NCI-H2171 (cell line): ENCODE measurements at regions not wholly inside any gene's neighbourhood (a gene's known extent, or its start where the extent isn't known, plus 50 kb on each side); places are given as distances from the start of the nearest gene placed in this dataset.
"Not testable (repeated sequence)": the region's sequence is repeated elsewhere in the genome, so short reads cannot be mapped to it uniquely, and the experiment has no call there.

ENCODE experiments used
- DNase-seq: peaks from one replicate; lab custom pipeline; 2025; lab: John Stamatoyannopoulos, UW

DNA sequence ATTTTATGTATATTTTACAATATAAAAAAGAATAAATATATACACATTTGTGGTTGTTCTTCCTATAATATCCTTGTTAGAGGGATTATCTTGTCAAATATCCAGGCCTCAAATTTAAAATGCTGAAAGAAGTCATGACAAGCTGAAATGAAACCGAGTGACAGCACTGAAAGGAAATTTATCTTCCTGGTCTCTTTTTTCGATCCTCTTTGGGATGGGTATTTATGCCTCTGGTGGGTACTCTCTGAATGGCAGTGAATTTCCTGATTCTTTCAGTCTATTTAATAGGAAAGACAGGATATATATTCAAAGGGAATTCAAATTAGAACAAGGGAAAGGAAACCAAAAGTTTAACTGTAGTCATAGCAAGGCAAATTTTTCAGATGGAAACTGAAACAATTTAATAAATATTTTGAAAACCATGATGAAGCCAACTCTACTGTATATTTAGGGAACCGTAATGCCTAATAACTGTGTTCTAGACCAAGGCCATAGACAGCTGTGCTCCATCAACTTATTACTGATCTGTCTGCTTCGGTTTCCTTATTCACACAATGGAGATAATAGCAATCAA lies 97.9 kb downstream of the DLEU7 start:
- DNase-seq: no peak

DNA sequence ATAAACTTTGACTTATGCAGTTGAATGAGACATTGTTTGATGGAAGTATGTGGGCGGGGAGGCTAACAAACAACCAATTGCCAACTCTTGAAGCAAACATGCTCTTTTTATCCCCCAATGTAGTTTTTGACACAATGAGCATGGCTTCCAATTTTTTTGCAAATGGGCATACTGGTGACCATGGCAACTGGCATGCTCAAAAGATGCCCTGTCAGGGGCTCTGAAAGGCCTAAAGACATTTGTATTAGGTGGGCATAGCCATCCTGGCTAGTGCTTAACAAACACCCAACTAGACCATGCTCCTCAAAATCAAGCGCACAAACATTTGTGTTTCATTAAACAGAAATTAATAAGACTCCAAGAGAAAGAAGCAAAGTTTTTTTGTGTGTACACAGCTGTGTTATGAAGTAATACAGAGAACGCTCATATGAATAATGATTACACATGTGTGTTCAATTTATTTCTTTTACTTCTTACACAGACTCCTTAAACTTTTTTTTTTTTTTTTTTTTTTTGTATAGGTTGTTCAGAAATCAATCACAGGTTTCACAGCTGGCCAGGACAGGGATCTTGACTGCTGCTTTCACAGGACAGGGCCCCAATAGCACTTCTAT lies 95.6 kb downstream of the DLEU7 start:
- DNase-seq: no peak

GRCh38 chr13:50753221-50753620 lies 90.3 kb downstream of the DLEU7 start:
- DNase-seq: not testable (repeated sequence)

GRCh38 chr13:50755862-50756685 lies 87.4 kb downstream of the DLEU7 start:
- peak; percentile 91 for DNase-seq

DNA sequence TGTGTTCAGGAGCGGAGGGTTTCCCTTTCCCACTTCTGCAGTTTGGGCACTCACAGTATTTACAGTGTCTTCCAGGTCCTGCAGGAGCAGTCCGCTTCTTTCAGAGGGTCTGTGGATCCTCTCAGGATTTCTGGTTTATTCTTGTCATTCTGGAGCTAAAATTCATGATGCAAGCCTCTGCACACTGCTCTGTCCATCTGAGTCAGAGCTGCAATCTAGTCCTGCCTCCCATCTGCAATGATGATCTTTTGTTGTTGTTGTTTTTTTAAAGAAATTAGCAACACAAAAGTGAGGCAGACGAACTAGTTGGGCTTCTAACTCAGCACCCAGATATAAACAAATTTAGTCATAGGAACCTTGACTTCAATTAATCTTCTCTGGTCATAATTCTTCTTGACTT lies 86.5 kb downstream of the DLEU7 start:
- DNase-seq: no peak

GRCh38 chr13:50758796-50759195 lies 84.7 kb downstream of the DLEU7 start:
- DNase-seq: no peak

GRCh38 chr13:50760751-50761150 lies 82.7 kb downstream of the DLEU7 start:
- no peak for DNase-seq

GRCh38 chr13:50761406-50761805 lies 82.1 kb downstream of the DLEU7 start:
- no peak for DNase-seq

DNA sequence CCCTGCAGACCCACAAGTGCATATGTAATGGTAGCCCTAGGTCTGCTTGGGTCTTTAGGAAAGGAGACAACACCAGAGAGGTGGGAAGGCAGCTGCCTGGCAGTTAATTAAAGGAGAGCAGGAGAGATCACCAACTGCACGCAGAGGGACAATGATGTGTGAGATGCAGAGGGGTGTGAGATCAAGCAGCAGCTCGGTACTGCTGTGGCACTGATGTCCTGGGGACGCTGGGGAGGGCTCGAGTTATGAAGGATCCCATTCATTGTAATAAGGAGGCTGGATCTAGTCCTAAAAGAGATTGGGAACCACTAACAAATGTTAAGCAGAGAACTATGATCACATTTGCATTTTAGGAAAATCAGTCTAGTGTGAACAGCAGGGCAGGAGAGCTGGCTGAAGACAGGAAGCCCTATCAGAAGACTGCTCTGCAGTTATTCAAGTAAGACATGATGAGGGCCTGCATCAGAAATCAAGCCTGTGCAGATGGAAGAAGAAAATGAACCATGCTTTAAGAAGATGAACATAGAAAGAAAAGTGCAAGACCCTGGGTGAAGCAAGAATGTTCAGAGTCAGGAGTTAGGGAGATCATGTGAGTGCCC lies 80.4 kb downstream of the DLEU7 start:
- no peak for DNase-seq

GRCh38 chr13:50766013-50766412 lies 77.5 kb downstream of the DLEU7 start:
- DNase-seq: peak; percentile 20

DNA sequence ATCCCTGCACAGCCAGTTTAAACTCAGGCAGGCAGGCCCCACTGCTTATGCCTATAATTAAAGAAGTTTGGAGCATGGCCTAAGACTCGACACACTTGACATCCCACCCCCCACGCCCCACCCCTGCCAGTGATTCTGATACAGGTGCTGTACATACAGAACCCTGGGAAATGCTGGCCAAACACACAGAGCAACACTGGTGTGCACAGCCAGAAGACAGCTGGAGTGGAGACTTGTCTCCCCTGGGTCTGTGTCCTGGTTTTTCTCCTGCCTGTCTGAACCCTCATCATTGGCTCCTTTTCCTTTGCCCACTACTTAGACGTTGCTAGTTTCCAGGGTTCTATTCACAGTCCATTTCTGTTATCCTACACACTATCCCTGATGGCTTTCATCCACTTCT lies 76.8 kb downstream of the DLEU7 start:
- DNase-seq: no peak

DNA sequence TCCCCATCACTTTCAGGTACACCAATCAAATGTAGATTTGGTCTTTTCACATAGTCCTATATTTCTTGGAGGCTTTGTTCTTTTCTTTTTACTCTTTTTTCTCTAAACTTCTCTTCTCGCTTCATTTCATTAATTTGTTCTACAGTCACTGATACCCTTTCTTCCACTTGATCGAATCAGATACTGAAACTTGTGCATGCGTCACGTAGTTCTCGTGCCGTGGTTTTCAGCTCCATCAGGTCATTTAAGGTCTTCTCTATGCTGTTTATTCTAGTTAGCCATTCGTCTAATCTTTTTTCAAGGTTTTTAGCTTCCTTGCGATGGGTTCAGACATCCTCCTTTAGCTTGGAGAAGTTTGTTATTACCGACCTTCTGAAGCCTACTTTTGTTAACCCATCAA lies 70.6 kb downstream of the DLEU7 start:
- DNase-seq: not testable (repeated sequence)
